Hepatocyte (in vitro differentiated cells): ENCODE measurements at regions not wholly inside any gene's neighbourhood (a gene's known extent, or its start where the extent isn't known, plus 50 kb on each side); places are given as distances from the start of the nearest gene placed in this dataset.

Experiments used
- EZH2 ChIP-seq: fragments of 200-600 bp; sonication (generic); IDR thresholded peaks from 2 replicates; pipeline ENCODE4 v1.6.1; 2016; ENCODE audit warnings: antibody characterized with exemption, mild to moderate bottlenecking, borderline replicate concordance
- TF ChIP-seq, protein P1 (sequence below): fragments of 200-600 bp; sonication (generic); IDR thresholded peaks from 2 replicates; pipeline ENCODE4 v1.5.1; 2016; ENCODE audit warnings: antibody characterized with exemption, mild to moderate bottlenecking; ENCODE audit not compliant: poor library complexity

DNA sequence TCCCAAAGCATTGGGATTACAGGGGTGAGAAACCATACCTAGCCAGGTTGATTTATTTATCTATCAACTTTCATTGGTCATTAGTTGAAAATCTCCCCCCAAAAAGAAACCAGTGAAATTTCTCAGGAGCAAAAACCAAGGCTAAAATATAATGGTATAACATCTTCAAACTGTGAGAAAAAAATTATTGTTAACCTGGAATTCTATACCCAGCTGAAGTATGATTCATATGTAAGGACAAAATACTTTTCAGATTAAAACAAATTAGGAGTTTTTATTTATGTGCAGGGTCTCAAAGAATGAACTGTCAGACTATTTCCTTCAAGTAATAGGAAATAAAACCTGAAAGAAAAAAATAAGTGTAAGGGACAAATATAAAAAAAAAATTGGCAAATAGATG is 1053.9 kb downstream of the UQCRFS1 start:
- TF ChIP-seq, protein P1, sequence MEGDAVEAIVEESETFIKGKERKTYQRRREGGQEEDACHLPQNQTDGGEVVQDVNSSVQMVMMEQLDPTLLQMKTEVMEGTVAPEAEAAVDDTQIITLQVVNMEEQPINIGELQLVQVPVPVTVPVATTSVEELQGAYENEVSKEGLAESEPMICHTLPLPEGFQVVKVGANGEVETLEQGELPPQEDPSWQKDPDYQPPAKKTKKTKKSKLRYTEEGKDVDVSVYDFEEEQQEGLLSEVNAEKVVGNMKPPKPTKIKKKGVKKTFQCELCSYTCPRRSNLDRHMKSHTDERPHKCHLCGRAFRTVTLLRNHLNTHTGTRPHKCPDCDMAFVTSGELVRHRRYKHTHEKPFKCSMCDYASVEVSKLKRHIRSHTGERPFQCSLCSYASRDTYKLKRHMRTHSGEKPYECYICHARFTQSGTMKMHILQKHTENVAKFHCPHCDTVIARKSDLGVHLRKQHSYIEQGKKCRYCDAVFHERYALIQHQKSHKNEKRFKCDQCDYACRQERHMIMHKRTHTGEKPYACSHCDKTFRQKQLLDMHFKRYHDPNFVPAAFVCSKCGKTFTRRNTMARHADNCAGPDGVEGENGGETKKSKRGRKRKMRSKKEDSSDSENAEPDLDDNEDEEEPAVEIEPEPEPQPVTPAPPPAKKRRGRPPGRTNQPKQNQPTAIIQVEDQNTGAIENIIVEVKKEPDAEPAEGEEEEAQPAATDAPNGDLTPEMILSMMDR, result no peak
- TF ChIP-seq EZH2, result no peak
